ENCODE measurements at regions not wholly inside any gene's neighbourhood (a gene's known extent, or its start where the extent isn't known, plus 50 kb on each side); places are given as distances from the start of the nearest gene placed in this dataset.
"Not testable (repeated sequence)": the region's sequence is repeated elsewhere in the genome, so short reads cannot be mapped to it uniquely, and the experiment has no call there.

GRCh38 chr6:105562027-105562426 is 159.1 kb upstream of the PREP start:
- no peak for DNase-seq

- DNase-seq = no peak
Measured at GRCh38 chr6:105561486-105561885, 158.6 kb upstream of the PREP start.

- DNase-seq = no peak
Measured at GRCh38 chr6:105560611-105561066, 157.8 kb upstream of the PREP start.

- DNase-seq = no peak
Measured at GRCh38 chr6:105557291-105557690, 154.4 kb upstream of the PREP start.

DNA sequence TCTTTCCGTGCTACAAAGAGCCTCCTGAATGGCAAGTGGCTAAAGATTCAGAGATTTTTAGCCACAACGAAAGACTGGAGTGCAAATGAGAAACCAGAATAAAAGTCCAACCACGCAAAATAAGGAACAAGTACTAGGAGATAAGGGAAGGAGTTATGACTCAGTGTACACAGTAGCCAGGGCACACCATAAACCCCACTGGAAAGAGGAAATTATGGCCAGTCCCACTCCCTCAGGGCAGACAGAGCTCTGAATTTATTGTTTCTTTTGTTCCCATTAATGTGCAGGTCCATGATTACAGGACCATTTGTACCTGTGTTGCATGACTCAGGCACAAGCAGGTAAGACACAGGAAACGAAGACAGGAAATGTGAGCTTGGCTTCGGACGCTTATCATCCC is 150.3 kb upstream of the PREP start:
- no peak for DNase-seq

DNA sequence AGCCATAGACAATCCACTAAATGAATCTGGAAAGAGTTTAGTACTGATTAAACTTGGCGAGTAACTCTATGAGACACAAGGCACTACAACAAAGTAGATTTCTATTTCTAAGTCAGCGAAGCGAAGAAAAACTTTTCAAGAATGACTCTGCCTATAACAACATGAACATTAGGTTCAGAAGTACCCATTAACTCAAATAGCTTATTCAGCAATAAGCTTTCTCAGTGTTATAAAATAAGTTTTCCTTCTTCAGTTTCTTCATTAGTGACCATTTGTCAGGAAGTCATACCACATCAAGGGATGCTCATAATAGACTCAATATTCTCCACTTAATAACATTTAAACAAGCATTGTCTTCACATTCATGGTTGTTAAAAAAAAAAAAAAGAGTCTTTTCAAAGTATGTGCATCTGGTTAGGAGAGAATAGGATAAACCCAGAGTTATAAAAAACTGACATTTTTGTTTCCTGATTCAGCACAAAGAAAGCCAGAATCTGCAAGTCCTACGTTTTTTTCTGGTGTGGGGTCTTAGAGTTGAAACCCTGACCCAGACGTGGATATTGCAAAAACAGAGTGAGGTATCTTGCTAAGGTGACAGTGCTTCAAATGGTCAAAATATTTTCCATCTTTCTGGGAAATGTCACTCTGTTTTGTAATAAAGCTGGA is 148.2 kb upstream of the PREP start:
- no peak for DNase-seq

GRCh38 chr6:105546754-105547153 is 143.9 kb upstream of the PREP start:
- DNase-seq = no peak

DNA sequence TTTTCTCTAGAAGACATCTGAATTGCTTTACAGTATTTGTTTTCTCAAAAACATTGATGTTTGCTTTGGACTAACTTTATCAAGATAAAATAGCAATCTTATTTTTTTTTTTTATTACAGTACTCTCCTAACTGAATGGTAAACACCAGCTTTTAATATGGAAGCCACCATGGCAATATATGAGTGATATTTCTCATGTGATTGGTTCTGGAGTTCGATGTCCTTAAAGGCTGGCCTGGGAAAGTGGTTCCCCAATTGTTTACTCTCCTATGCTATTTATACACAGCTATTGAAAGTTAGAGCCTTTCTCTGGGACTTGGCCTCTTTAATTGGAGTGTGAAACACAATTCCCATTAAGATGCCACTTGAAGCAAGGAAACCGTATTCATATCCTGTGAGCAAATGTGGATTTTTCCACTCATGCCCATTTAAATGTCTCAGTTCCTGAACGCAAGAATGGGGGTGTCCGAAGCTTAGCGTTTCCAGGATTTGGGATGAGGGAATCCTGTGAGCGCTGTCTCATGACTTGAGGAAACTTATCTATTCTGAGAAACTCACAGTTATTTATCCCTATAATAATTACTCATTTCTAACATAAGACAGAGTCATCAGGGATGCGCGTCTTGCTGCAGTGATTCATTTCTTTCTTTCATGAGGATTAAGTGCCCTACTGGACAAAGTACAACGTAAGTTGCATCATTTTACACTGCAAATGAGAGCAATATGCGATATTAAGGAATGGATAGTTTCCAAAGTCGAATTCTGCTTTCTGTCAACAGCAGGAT is 143.3 kb upstream of the PREP start:
- no peak for DNase-seq

DNA sequence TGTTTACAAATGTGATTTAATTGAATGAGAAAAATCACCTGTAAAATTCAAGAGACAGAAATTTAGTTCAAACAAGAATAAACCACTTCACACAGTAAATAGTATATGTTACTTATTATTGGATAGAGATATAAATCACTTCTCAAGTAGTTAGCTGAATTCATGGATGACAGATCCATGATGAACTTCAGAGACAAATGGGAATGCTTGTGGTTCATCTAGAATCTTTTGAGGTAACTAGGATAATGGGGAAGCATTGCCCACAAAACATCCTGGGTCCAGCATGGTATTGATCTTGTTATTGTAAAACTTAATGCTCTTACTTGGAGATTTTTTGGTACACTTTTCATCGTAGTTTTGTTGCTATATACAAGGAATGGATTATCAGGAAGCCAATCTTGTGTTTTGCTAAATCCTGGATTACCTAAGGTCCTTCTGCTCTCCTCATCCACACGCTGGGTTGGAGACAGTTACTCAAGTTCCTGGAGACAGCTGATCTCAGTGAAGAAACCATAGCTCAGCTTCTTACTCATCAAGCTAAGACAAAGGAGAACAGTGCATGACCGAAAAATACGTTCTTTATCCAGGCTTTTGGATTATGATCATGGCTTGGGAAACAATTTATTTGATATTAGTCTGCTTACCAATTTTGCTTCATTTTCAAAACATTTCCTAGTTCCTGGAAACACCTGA is 142.5 kb upstream of the PREP start:
- no peak for DNase-seq

GRCh38 chr6:105539911-105540310 is 137.0 kb upstream of the PREP start:
- no peak for DNase-seq

DNA sequence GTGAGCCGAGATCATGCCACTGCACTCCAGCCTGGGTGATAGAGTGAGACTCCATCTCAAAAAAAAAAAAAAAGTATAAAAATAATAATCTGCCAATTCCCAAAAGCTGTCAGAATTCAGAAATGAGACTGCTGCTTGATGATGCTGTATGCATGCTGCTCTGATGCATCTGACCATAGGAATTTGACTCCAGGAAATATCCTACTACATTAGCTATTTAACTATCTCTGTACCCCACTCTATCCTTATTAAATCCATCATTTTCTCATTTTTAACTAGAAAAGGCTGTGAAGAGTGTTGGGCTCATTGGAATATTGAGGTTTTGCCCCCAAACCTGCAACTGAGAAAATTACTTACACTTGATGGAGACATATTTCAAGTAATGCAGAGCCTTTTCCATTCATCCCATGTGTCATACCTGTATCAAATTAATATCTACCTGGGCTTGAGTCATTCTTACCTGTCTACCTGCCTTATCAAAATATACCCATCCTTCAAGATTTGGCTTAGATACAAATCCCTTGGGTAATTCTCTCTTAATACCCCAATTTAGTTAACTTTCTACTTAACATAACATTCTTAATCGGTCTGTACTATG is 135.2 kb upstream of the PREP start:
- DNase-seq = no peak

DNA sequence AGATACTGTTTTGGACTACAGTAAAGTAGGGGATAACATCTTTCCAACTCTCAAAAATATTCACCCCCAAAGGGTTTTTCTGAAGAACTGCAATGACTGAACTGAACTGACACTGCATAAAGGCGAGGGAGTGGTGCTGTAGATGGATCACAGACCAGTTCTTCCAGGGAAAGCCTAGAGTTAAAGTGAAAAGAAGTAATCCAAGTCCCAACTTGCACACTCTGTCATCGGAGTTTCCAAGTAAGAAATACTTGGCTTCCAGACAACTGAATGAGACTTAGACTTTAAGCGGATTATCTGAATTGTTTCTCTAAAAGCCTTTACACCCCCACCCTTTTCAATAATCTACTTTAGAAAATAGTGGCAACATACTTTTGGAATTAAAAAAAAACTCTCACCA is 134.1 kb upstream of the PREP start:
- DNase-seq = no peak

DNA sequence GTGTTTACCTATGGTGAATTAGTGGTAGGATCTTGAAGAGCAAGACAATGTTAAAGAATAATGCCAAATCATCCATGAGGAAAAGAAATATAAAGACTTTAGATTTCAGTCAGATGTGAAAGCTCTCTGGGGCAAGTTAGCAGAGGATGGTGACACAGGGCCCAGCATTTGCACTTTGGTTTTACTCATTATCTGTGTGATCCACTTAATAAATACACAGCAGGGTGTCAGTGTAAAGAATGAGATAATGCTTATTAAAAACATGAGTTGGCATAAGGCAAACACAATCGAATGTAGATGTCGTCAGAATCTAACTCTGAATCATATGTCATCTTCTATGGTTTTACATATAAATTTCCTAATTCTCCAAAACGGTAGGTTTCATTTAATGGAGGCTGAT is 130.4 kb upstream of the PREP start:
- no peak for DNase-seq

DNA sequence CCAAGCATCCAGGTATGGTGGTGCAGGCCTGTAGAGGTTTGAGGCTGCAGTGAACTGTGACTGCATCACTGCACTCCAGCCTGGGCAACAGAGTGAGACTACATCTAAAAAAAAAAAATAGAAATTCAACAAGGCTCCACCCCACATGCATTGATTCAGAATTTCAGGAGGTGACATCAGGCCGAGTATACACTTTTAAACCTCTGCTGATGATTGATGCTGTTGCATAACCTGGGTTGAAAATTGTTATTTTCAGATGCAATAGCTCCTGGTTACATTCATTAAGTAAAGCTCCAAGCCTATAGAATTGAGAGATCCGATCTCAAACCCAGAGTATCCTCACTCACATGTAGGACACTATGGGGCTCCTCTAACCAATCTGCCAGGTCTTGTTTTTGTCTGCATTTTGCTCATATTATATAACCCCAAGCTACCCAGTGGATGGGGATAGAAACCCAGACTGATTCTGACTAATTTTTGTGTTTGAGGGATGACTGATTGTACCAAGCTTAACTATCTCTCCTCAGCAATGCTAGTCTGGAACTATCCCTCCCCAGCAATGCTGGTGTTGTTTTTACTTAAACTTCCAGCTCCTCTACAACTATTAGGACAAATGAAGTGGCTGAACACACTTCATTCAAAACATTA is 123.5 kb upstream of the PREP start:
- DNase-seq = no peak

- DNase-seq = no peak
Measured at GRCh38 chr6:105522626-105523322, 119.9 kb upstream of the PREP start.

DNA sequence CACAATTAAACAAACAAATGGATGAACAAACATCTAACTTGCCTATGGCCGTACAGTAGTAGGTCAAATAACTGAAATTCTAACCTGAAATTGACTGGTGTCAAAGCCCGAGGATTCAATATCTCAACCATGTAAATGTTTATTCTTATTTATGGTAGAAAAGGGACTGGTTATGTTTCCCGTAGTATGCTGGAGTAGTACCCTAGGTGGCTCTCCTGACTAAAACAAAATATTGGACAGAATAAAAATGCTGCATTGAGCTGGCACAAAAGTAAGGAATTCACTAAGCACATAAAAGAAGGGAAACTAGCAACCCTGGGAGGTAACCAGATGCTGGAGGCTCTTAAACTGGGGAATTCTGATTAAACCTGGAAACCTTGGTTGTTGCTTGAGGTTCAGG is 117.1 kb upstream of the PREP start:
- DNase-seq = no peak

DNA sequence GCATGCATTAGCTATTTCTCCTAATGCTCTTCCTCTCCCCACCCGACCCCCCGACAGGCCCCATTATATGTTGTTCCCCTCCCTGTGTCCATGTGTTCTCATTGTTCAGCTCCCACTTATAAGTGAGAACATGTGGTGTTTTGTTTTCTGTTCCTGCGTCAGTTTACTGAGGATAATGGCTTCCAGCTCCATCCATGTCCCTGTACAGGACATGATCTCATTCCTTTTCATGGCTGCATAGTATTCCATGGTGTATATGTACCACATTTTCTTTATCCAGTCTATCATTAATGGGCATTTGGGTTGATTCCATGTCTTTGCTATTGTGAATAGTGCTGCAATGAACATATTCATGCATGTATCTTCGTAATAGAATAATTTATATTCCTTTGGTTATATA is 116.1 kb upstream of the PREP start:
- not testable (repeated sequence) for DNase-seq

GRCh38 chr6:105515054-105515453 is 112.2 kb upstream of the PREP start:
- DNase-seq = no peak

- DNase-seq = no peak
Measured at GRCh38 chr6:105514306-105514705, 111.4 kb upstream of the PREP start.

DNA sequence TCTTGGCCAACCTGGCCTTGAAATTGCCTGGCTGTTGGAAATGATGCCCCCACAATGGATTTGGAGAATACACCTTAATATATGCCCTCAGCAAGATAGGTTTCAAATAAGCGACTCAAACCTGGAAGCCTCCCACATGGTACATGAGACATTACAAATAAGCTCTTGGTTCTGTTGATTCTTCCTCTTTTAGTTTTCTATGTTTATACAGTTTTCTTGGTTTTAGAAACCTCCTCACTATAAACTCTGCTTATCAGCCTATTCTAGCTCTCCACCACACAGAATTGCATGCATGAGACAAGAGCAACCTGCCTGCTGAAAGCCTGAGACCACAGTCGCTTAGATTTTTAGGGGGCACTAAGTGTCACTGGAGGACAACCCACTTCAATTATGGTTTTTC is 108.8 kb upstream of the PREP start:
- no peak for DNase-seq

GRCh38 chr6:105510746-105511145 is 107.9 kb upstream of the PREP start:
- DNase-seq = no peak
